Neutrophil (primary cell): ENCODE measurements at regions not wholly inside any gene's neighbourhood (a gene's known extent, or its start where the extent isn't known, plus 50 kb on each side); places are given as distances from the start of the nearest gene placed in this dataset.

Experiments
- H3K27ac ChIP-seq: fragments of 200-600 bp; sonication (generic); 2 replicates; pipeline ENCODE4 v1.5.1; 2016; ENCODE audit warnings: mild to moderate bottlenecking, moderate library complexity
- H3K27me3 ChIP-seq: fragments of 200-600 bp; sonication (generic); 2 replicates; pipeline ENCODE4 v1.6.0; 2016; ENCODE audit warnings: mild to moderate bottlenecking
- H3K36me3 ChIP-seq: fragments of 200-600 bp; sonication (generic); 2 replicates; pipeline ENCODE4 v1.5.1; 2017
- H3K4me1 ChIP-seq, 2 experiments: fragments of 200-600 bp in 1 of 2; sonication (generic) in 1 of 2; 1 replicate in 1 of 2; 2 replicates in 1 of 2; pipeline versions ENCODE4 v1.5.1 to v1.6.1; 2013 to 2016; ENCODE audit warnings: low read depth in 1 of 2, low read length in 1 of 2, mild to moderate bottlenecking in 1 of 2, moderate library complexity in 1 of 2; ENCODE audit not compliant: control insufficient read depth in 1 of 2, insufficient read depth in 1 of 2
- H3K4me3 ChIP-seq, 2 experiments: fragments of 200-600 bp in 1 of 2; sonication (generic) in 1 of 2; 1 replicate in 1 of 2; 2 replicates in 1 of 2; pipeline ENCODE4 v1.5.1; 2013 to 2016; ENCODE audit warnings: low read depth in 1 of 2, low read length in 1 of 2, mild to moderate bottlenecking in 1 of 2, moderate library complexity in 1 of 2
- H3K9me3 ChIP-seq: fragments of 200-600 bp; sonication (generic); 2 replicates; pipeline ENCODE4 v1.5.1; 2016
- CTCF ChIP-seq: fragments of 200-600 bp; sonication (generic); IDR thresholded peaks from 2 replicates; pipeline ENCODE4 v1.5.1; 2016; ENCODE audit warnings: antibody characterized with exemption

- H3K4me1 ChIP-seq, result no peaks in the 10 kb centered on the region
- no peak for TF ChIP-seq CTCF
- H3K27ac ChIP-seq, result no peak overlapping the region
- H3K36me3 ChIP-seq, result no peaks in the 10 kb centered on the region
- H3K9me3 ChIP-seq, result no peaks in the 10 kb centered on the region
- H3K27me3 ChIP-seq, result no peaks in the 10 kb centered on the region
- H3K4me3 ChIP-seq, result no peak overlapping the region
Observed at GRCh38 chr5:77139001-77139400, 51.9 kb upstream of the ZBED3 start.
